Testis (tissue), 2 donors: ENCODE measurements at regions not wholly inside any gene's neighbourhood (a gene's known extent, or its start where the extent isn't known, plus 50 kb on each side); places are given as distances from the start of the nearest gene placed in this dataset.

Source experiments
- CTCF ChIP-seq, 3 experiments: fragments of 450-650 bp in 2 of 3; fragments of 200-600 bp in 1 of 3; sonication (generic) in 1 of 3; IDR thresholded peaks; one replicate each; pipeline ENCODE4 v1.5.1; 2016 to 2019; ENCODE audit warnings: antibody characterized with exemption in 3 of 3, mild to moderate bottlenecking in 2 of 3, moderate library complexity in 1 of 3
- POLR2A ChIP-seq: fragments of 450-650 bp; IDR thresholded peaks from one replicate; pipeline ENCODE4 v1.6.1; 2017; ENCODE audit warnings: antibody characterized with exemption, mild to moderate bottlenecking, moderate library complexity

DNA sequence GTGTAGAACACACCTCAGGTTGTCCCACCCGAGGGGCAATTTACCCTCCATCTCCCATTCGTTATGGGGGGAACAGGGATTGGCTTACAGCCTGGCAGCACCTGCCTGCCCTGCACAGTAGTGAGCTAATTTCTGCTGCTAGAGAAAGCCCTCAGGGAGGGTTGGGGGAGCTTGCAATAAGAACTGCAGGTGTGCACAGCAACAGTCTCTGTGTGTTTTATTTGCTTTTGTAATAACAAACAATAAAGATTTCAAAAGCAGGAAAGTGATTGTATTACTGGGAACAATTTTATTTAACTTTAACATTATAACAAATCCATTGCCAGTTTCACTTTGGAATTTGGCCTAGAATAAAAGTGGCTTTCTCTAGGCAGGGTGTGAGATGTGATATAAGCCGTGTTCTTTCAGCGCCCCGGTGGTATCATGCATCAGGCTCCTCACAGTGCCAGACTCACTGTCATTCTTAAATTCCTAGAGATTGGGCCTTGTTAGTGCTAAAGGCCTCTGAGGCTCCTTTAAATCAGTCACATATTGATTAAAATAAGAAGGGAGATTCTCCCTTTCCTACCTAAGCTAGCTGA lies 81.1 kb downstream of the RMI1 start:
- TF ChIP-seq CTCF (IDR thresholded peaks at IDR 0.05) (no peak), POLR2A (no peak)
